BLaER1 treated with 17β-estradiol and CSF1 and Interleukin-3, amounts not matched to agents 10 nM and 100 nM (cell line): ENCODE measurements at regions not wholly inside any gene's neighbourhood (a gene's known extent, or its start where the extent isn't known, plus 50 kb on each side); places are given as distances from the start of the nearest gene placed in this dataset.

Source experiments
- H3K27ac ChIP-seq, 11 experiments: shearing (Covaris generic); formaldehyde crosslinking; 2 replicates each; pipeline ENCODE4 v1.8.1; 2022
- H3K27me3 ChIP-seq, 11 experiments: shearing (Covaris generic); formaldehyde crosslinking; 2 replicates each; pipeline ENCODE4 v1.8.1; 2022
- H3K36me3 ChIP-seq, 11 experiments: shearing (Covaris generic); formaldehyde crosslinking; 2 replicates each; pipeline ENCODE4 v1.8.1; 2022
- H3K4me1 ChIP-seq, 10 experiments: shearing (Covaris generic); formaldehyde crosslinking; 2 replicates each; pipeline ENCODE4 v1.8.1; 2022
- H3K4me2 ChIP-seq, 11 experiments: shearing (Covaris generic); formaldehyde crosslinking; 2 replicates each; pipeline ENCODE4 v1.8.1; 2022
- H3K4me3 ChIP-seq, 10 experiments: shearing (Covaris generic); formaldehyde crosslinking; 2 replicates each; pipeline ENCODE4 v1.8.1; 2022
- H3K9ac ChIP-seq, 11 experiments: shearing (Covaris generic); formaldehyde crosslinking; 2 replicates each; pipeline ENCODE4 v1.8.1; 2022
- H3K9me3 ChIP-seq, 11 experiments: shearing (Covaris generic); formaldehyde crosslinking; replicated peaks in 1 of 11; 2 replicates each; pipeline ENCODE4 v1.8.1; 2022
- H4K20me1 ChIP-seq, 11 experiments: shearing (Covaris generic); formaldehyde crosslinking; 2 replicates each; pipeline ENCODE4 v1.8.1; 2022
- Cebpa-rat ChIP-seq, 11 experiments: shearing (Covaris generic); IDR thresholded peaks; 2 replicates each; pipeline ENCODE4 v1.8.1; 2022

GRCh38 chr5:6902597-6902996, 189.4 kb downstream of the TENT4A start:
- no peak overlapping the region for H3K4me2 ChIP-seq
- no peaks in the 10 kb centered on the region for H3K36me3 ChIP-seq
- no peaks in the 10 kb centered on the region for H4K20me1 ChIP-seq
- no peak overlapping the region for H3K27ac ChIP-seq
- no peak overlapping the region for H3K4me3 ChIP-seq
- H3K9me3 ChIP-seq = peaks cover 0 to 8% (median 3%) of the 10 kb centered on the region in 11 experiments; a peak in 4 of 22 replicates
- H3K9ac ChIP-seq = no peak overlapping the region
- no peak for TF ChIP-seq Cebpa-rat (IDR thresholded peaks at IDR 0.05)
- H3K4me1 ChIP-seq = no peaks in the 10 kb centered on the region
- H3K27me3 ChIP-seq = no peaks in the 10 kb centered on the region

- H3K27ac ChIP-seq = no peak overlapping the region
- no peaks in the 10 kb centered on the region for H3K36me3 ChIP-seq
- TF ChIP-seq Cebpa-rat (IDR thresholded peaks at IDR 0.05) = no peak
- no peak overlapping the region for H3K4me2 ChIP-seq
- H3K9ac ChIP-seq = no peak overlapping the region
- no peaks in the 10 kb centered on the region for H3K4me1 ChIP-seq
- no peak overlapping the region for H3K4me3 ChIP-seq
- no peaks in the 10 kb centered on the region for H4K20me1 ChIP-seq
- no peaks in the 10 kb centered on the region for H3K27me3 ChIP-seq
- H3K9me3 ChIP-seq = no peaks in the 10 kb centered on the region
These were observed 190.7 kb downstream of the TENT4A start for GRCh38 chr5:6903934-6904333.

GRCh38 chr5:6904860-6905259, 191.6 kb downstream of the TENT4A start:
- no peak for TF ChIP-seq Cebpa-rat (IDR thresholded peaks at IDR 0.05)
- Histone ChIP-seq H4K20me1 (no peaks in the 10 kb centered on the region), H3K36me3 (no peaks in the 10 kb centered on the region), H3K9me3 (no peaks in the 10 kb centered on the region), H3K4me2 (no peak overlapping the region), H3K27ac (no peak overlapping the region), H3K27me3 (no peaks in the 10 kb centered on the region), H3K4me1 (no peaks in the 10 kb centered on the region), H3K9ac (no peak overlapping the region), H3K4me3 (no peak overlapping the region)

GRCh38 chr5:6905423-6905822, 192.2 kb downstream of the TENT4A start:
- H3K4me3 ChIP-seq = no peak overlapping the region
- no peak for TF ChIP-seq Cebpa-rat (IDR thresholded peaks at IDR 0.05)
- no peak overlapping the region for H3K4me2 ChIP-seq
- no peak overlapping the region for H3K9ac ChIP-seq
- no peak overlapping the region for H3K27ac ChIP-seq
- no peaks in the 10 kb centered on the region for H3K27me3 ChIP-seq
- H3K36me3 ChIP-seq = no peaks in the 10 kb centered on the region
- H3K9me3 ChIP-seq = no peaks in the 10 kb centered on the region
- no peaks in the 10 kb centered on the region for H4K20me1 ChIP-seq
- H3K4me1 ChIP-seq = no peaks in the 10 kb centered on the region

DNA sequence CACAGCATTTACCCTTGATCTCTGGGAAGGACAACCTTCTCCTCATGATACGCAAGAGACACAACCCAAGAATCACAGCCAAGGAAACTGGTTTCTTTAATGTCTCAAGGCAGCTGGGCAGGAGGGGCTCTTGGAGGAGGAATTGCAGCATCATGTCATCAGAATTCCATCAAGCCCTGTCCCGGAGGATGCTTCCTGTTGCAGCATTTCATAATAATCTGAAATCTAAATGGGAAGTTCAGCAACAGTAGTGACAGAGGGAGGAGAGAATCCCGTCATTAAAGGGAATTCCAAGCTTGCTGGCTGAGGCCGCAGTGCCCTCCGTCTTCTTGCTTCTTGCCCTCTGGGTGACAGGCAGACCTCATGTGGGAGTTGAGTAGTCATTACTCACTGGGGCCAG, 192.7 kb downstream of the TENT4A start:
- Histone ChIP-seq H3K4me2 (no peak overlapping the region), H3K27me3 (no peaks in the 10 kb centered on the region), H4K20me1 (no peaks in the 10 kb centered on the region), H3K27ac (no peak overlapping the region), H3K9ac (no peak overlapping the region), H3K9me3 (no peaks in the 10 kb centered on the region), H3K4me3 (no peak overlapping the region), H3K36me3 (no peaks in the 10 kb centered on the region), H3K4me1 (no peaks in the 10 kb centered on the region)
- no peak for TF ChIP-seq Cebpa-rat (IDR thresholded peaks at IDR 0.05)

DNA sequence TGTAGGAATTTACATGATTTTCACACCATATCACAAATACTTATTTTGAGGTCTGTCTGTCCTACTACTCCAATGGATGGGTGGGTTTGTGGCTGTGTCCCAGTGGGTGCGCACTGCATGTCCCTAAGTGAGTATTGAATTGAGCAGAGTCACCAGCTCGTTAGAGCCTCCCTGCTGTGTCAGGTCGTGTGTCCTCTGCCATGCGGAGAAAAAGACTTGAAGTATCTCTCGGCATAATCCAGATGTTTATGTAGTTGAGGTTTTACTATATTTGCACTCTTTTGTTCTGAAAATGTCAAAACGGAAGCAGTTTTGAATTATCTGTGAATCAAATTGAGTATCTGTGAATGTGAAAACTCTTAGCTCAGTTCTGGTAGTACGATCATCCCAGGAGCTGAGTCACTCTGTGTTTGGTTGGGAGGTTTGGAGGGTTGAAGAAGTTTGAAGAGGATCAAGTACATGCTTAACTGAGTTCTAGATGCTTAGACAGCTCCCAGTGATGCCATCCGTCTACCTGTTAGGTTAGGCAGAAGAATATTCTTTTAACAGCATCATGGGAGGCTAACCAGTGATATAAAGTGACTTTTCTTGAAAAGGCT, 194.2 kb downstream of the TENT4A start:
- no peaks in the 10 kb centered on the region for H4K20me1 ChIP-seq
- no peak for TF ChIP-seq Cebpa-rat (IDR thresholded peaks at IDR 0.05)
- no peaks in the 10 kb centered on the region for H3K4me1 ChIP-seq
- H3K9me3 ChIP-seq = no peaks in the 10 kb centered on the region
- no peak overlapping the region for H3K9ac ChIP-seq
- H3K27ac ChIP-seq = no peak overlapping the region
- no peak overlapping the region for H3K4me2 ChIP-seq
- no peak overlapping the region for H3K4me3 ChIP-seq
- no peaks in the 10 kb centered on the region for H3K36me3 ChIP-seq
- no peaks in the 10 kb centered on the region for H3K27me3 ChIP-seq

GRCh38 chr5:6909901-6910300, 196.7 kb downstream of the TENT4A start:
- H3K4me2 ChIP-seq = no peak overlapping the region
- no peak for TF ChIP-seq Cebpa-rat (IDR thresholded peaks at IDR 0.05)
- H3K27ac ChIP-seq = no peak overlapping the region
- no peaks in the 10 kb centered on the region for H3K9me3 ChIP-seq
- H3K9ac ChIP-seq = no peak overlapping the region
- H3K4me3 ChIP-seq = no peak overlapping the region
- no peaks in the 10 kb centered on the region for H3K4me1 ChIP-seq
- no peaks in the 10 kb centered on the region for H4K20me1 ChIP-seq
- no peaks in the 10 kb centered on the region for H3K27me3 ChIP-seq
- H3K36me3 ChIP-seq = no peaks in the 10 kb centered on the region

GRCh38 chr5:6910950-6911349, 197.7 kb downstream of the TENT4A start:
- Histone ChIP-seq H3K27me3 (no peaks in the 10 kb centered on the region), H3K9me3 (no peaks in the 10 kb centered on the region), H3K27ac (no peak overlapping the region)

DNA sequence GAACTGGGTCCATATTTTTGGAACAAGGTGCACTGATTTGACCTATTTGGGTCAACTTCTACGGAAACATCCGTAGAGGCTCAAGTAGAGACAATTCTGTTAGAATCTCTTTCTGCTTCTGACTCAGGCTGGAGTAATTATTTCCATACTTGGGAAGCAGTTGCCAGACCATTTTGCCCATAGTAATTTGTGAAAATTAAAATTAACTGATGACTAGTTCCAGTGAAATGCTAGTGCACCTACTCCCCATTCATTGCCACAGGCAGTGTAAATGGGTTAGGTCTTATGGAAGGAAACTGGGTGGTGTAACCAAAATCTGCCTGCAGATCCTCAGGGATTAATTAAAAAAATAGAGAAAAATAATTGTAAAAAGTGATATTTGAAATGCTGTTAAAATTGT, 201.1 kb downstream of the TENT4A start:
- no peak for TF ChIP-seq Cebpa-rat (IDR thresholded peaks at IDR 0.05)

More at GRCh38 chr5:6910950-6911349, 197.7 kb downstream of the TENT4A start:
- Histone ChIP-seq H3K4me3 (no peak overlapping the region), H4K20me1 (no peaks in the 10 kb centered on the region), H3K9ac (no peak overlapping the region), H3K4me1 (no peaks in the 10 kb centered on the region), H3K36me3 (no peaks in the 10 kb centered on the region), H3K4me2 (no peak overlapping the region)
- TF ChIP-seq Cebpa-rat (IDR thresholded peaks at IDR 0.05) = no peak

DNA sequence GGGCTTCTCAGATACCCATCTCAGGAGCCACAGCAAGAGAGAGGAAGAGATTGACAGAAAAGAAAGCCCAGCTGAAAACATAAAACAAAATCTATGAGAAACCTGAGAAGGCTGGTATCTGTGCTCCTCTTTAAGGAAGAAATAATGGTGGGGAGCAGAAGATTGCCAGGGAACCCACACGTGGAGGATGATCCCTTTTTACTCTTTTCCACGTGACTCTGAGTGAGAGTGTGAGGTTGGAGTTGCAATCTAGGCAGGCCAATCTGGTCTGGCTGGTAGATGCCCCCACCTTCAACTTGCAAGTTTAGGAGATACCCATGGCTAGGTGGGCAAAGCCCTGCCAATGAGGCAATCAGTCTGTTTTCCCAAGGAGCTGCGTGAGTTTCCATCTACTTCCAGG, 202.3 kb downstream of the TENT4A start:
- Histone ChIP-seq H3K4me1 (no peaks in the 10 kb centered on the region), H3K4me3 (no peak overlapping the region), H3K27me3 (no peaks in the 10 kb centered on the region), H3K27ac (no peak overlapping the region), H3K36me3 (no peaks in the 10 kb centered on the region), H3K9ac (no peak overlapping the region), H4K20me1 (no peaks in the 10 kb centered on the region), H3K4me2 (no peak overlapping the region), H3K9me3 (no peaks in the 10 kb centered on the region; a peak in 1 of 22 replicates)
- no peak for TF ChIP-seq Cebpa-rat (IDR thresholded peaks at IDR 0.05)

More for the DNA sequence above, 201.1 kb downstream of the TENT4A start:
- no peaks in the 10 kb centered on the region for H3K36me3 ChIP-seq
- H3K9me3 ChIP-seq = no peaks in the 10 kb centered on the region; a peak in 1 of 22 replicates
- no peaks in the 10 kb centered on the region for H4K20me1 ChIP-seq
- no peak overlapping the region for H3K27ac ChIP-seq
- H3K4me3 ChIP-seq = no peak overlapping the region
- no peak overlapping the region for H3K9ac ChIP-seq
- H3K4me2 ChIP-seq = no peak overlapping the region
- H3K27me3 ChIP-seq = no peaks in the 10 kb centered on the region
- no peaks in the 10 kb centered on the region for H3K4me1 ChIP-seq
